Kidney (tissue), 13 donors: ENCODE measurements at regions not wholly inside any gene's neighbourhood (a gene's known extent, or its start where the extent isn't known, plus 50 kb on each side); places are given as distances from the start of the nearest gene placed in this dataset.

Source experiments
- DNase-seq, 5 donors: peaks; one replicate each; pipeline ENCODE4 v3.0.0-alpha.2; 2013 to 2020
- FAIRE-seq: peaks from 2 replicates; lab custom pipeline; 2012; peaks lifted over from hg19 to GRCh38; lab: Jason Lieb, UNC
- H3K27ac ChIP-seq, 2 donors: one replicate each; pipeline ENCODE4 v1.7.0; 2013; ENCODE audit warnings: low read depth in 2 of 2, low read length in 2 of 2, inconsistent platforms in 1 of 2
- H3K27me3 ChIP-seq: one replicate; pipeline ENCODE4 v1.7.1; 2013; ENCODE audit warnings: low read length, inconsistent platforms; ENCODE audit not compliant: control insufficient read depth, insufficient read depth
- H3K36me3 ChIP-seq, 3 donors: one replicate each; pipeline versions ENCODE4 v1.7.0 to v1.7.1; 2013; ENCODE audit warnings: low read length in 3 of 3, control low read depth in 1 of 3, inconsistent platforms in 1 of 3; ENCODE audit not compliant: insufficient read depth in 3 of 3, control insufficient read depth in 2 of 3
- H3K4me1 ChIP-seq, 3 donors: one replicate each; pipeline versions ENCODE4 v1.7.0 to v1.7.1; 2013; ENCODE audit warnings: low read length in 3 of 3, inconsistent platforms in 1 of 3, low read depth in 1 of 3; ENCODE audit not compliant: control insufficient read depth in 2 of 3, insufficient read depth in 2 of 3
- H3K4me3 ChIP-seq, 3 donors: one replicate each; pipeline versions ENCODE4 v1.7.0 to v1.8.1; 2013; ENCODE audit warnings: low read length in 3 of 3, control low read depth in 1 of 3, inconsistent platforms in 1 of 3
- H3K9ac ChIP-seq, 3 donors: one replicate each; pipeline versions ENCODE4 v1.7.0 to v1.7.1; 2013; ENCODE audit warnings: low read length in 3 of 3, control low read depth in 1 of 3, inconsistent platforms in 1 of 3
- H3K9me3 ChIP-seq, 3 donors: one replicate each; pipeline versions ENCODE4 v1.7.0 to v1.7.1; 2013; ENCODE audit warnings: low read length in 3 of 3, control low read depth in 1 of 3, inconsistent platforms in 1 of 3; ENCODE audit not compliant: control insufficient read depth in 2 of 3, insufficient read depth in 1 of 3
- CTCF ChIP-seq: IDR thresholded peaks from 3 replicates; pipeline ENCODE4 v1.5.1; 2012; ENCODE audit warnings: mild to moderate bottlenecking, moderate library complexity, borderline replicate concordance; ENCODE audit not compliant: insufficient read depth; ENCODE audit errors: extremely low read depth
- intact Hi-C: fragments of 100-400 bp; cut with DNase I; formaldehyde crosslinking; loops from one replicate; pipeline ENCODE4 v1.11.1; 2022
- donor health status: control.
- donor health status: control.
- donor health status: control.
- donor health status: control.
- donor health status: control.
- donor health status: DM: yes; HTN: yes; CAD: no.
- donor health status: Normal renal cell carcinoma (clear cell type).

GRCh38 chr10:44557596-44558191 lies 172.8 kb upstream of the CXCL12 start:
- TF ChIP-seq CTCF = no peak
- FAIRE-seq = no peak
- no peak overlapping the region for H3K27ac ChIP-seq
- no peak for DNase-seq
- H3K9ac ChIP-seq = no peak overlapping the region
- intact Hi-C loops = no loop called here
- H3K36me3 ChIP-seq = no peaks in the 10 kb centered on the region
- H3K4me1 ChIP-seq = no peaks in the 10 kb centered on the region
- H3K9me3 ChIP-seq = no peaks in the 10 kb centered on the region
- H3K4me3 ChIP-seq = no peak overlapping the region
- no peaks in the 10 kb centered on the region for H3K27me3 ChIP-seq

GRCh38 chr10:44558521-44558920 lies 173.6 kb upstream of the CXCL12 start:
- H3K36me3 ChIP-seq = no peaks in the 10 kb centered on the region
- intact Hi-C loops = no loop called here
- no peak overlapping the region for H3K9ac ChIP-seq
- no peak for DNase-seq
- H3K4me1 ChIP-seq = no peaks in the 10 kb centered on the region
- no peaks in the 10 kb centered on the region for H3K9me3 ChIP-seq
- FAIRE-seq = no peak
- H3K4me3 ChIP-seq = no peak overlapping the region
- no peaks in the 10 kb centered on the region for H3K27me3 ChIP-seq
- TF ChIP-seq CTCF = no peak
- no peak overlapping the region for H3K27ac ChIP-seq

DNA sequence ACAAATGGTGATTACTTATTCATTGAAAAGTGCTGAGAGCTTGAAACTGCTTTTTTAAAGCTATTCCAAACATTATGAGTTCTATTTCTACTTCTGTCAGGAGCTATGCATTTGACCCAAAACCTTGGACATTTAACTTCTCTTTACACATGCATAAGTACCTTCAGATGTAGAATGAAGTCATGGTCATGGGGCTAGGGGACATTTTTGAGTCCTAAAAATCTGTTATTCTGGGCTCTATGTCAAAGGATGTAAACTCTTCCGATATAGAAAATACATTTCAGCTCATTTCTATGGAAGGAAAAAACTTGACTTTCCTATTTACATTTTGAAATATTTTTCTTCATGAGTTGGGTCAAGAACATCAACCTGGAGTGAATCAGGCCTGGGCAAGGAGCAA lies 179.5 kb upstream of the CXCL12 start:
- H3K27me3 ChIP-seq = no peaks in the 10 kb centered on the region
- H3K4me1 ChIP-seq = no peaks in the 10 kb centered on the region
- no peaks in the 10 kb centered on the region for H3K36me3 ChIP-seq
- TF ChIP-seq CTCF = no peak
- FAIRE-seq (no peak), DNase-seq (no peak)
- intact Hi-C loops = no loop called here
- H3K4me3 ChIP-seq = no peak overlapping the region
- no peaks in the 10 kb centered on the region for H3K9me3 ChIP-seq
- no peak overlapping the region for H3K9ac ChIP-seq
- H3K27ac ChIP-seq = no peak overlapping the region

- no peaks in the 10 kb centered on the region for H3K27me3 ChIP-seq
Observed at GRCh38 chr10:44564790-44565189, 179.9 kb upstream of the CXCL12 start.

More at GRCh38 chr10:44564790-44565189, 179.9 kb upstream of the CXCL12 start:
- TF ChIP-seq CTCF = no peak
- FAIRE-seq (no peak), DNase-seq (no peak)
- Histone ChIP-seq H3K4me3 (no peak overlapping the region), H3K36me3 (no peaks in the 10 kb centered on the region), H3K9me3 (no peaks in the 10 kb centered on the region), H3K9ac (no peak overlapping the region), H3K27ac (no peak overlapping the region), H3K4me1 (no peaks in the 10 kb centered on the region)
- intact Hi-C loops = no loop called here
